Fibroblast of lung (primary cell): ENCODE measurements at regions not wholly inside any gene's neighbourhood (a gene's known extent, or its start where the extent isn't known, plus 50 kb on each side); places are given as distances from the start of the nearest gene placed in this dataset.

ENCODE experiments used
- DNase-seq, 2 donors: peaks; one replicate each; pipeline versions ENCODE4 v3.0.0 to v3.0.0-alpha.2; 2010; ENCODE audit warnings: low read depth in 2 of 2
- H2AFZ ChIP-seq: 2 replicates; pipeline ENCODE4 v1.5.1; 2012; ENCODE audit warnings: low read length, control low read depth, inconsistent platforms
- H3K27ac ChIP-seq: 2 replicates; pipeline ENCODE4 v1.5.1; 2011; ENCODE audit warnings: low read length, control low read depth; ENCODE audit not compliant: insufficient read depth
- H3K27me3 ChIP-seq: 2 replicates; pipeline ENCODE4 v1.5.1; 2011; ENCODE audit warnings: mild to moderate bottlenecking, low read length; ENCODE audit not compliant: control insufficient read depth, insufficient read depth
- H3K36me3 ChIP-seq: 2 replicates; pipeline ENCODE4 v1.5.1; 2011; ENCODE audit warnings: low read length; ENCODE audit not compliant: control insufficient read depth, insufficient read depth
- H3K4me1 ChIP-seq: 2 replicates; pipeline ENCODE4 v1.5.1; 2011; ENCODE audit warnings: low read length; ENCODE audit not compliant: control insufficient read depth, insufficient read depth; ENCODE audit errors: extremely low read depth
- H3K4me2 ChIP-seq: 2 replicates; pipeline ENCODE4 v1.5.1; 2011; ENCODE audit warnings: low read length, control low read depth; ENCODE audit not compliant: insufficient read depth; ENCODE audit errors: extremely low read depth
- H3K4me3 ChIP-seq, 4 experiments: fragments of 200-600 bp in 1 of 4; sonication (generic) in 1 of 4; replicated peaks in 1 of 4; 2 replicates each; pipeline ENCODE4 v1.5.1; 2011 to 2016; ENCODE audit warnings: low read length in 4 of 4, low read depth in 3 of 4, mild to moderate bottlenecking in 3 of 4, control low read depth in 2 of 4, inconsistent platforms in 1 of 4, mixed read lengths in 1 of 4; ENCODE audit not compliant: insufficient read depth in 1 of 4; ENCODE audit errors: control extremely low read depth in 1 of 4
- H3K79me2 ChIP-seq: 2 replicates; pipeline ENCODE4 v1.5.1; 2012; ENCODE audit warnings: mild to moderate bottlenecking, low read length, inconsistent platforms; ENCODE audit not compliant: control insufficient read depth, insufficient read depth
- H3K9ac ChIP-seq: 2 replicates; pipeline ENCODE4 v1.5.1; 2011; ENCODE audit warnings: mild to moderate bottlenecking, low read length, control low read depth; ENCODE audit not compliant: insufficient read depth
- H3K9me3 ChIP-seq: 2 replicates; pipeline ENCODE4 v1.5.1; 2012; ENCODE audit warnings: low read depth, low read length; ENCODE audit not compliant: control insufficient read depth, insufficient read depth
- H4K20me1 ChIP-seq: 2 replicates; pipeline ENCODE4 v1.5.1; 2011; ENCODE audit warnings: low read length; ENCODE audit not compliant: control insufficient read depth, insufficient read depth; ENCODE audit errors: extremely low read depth
- EZH2 ChIP-seq: IDR thresholded peaks from 2 replicates; pipeline ENCODE4 v1.5.1; 2012; ENCODE audit warnings: low read length, control low read depth, mild to moderate bottlenecking; ENCODE audit errors: missing control alignments
- TF ChIP-seq, protein P1 (sequence below), 2 donors: IDR thresholded peaks in 1 of 2; conservative IDR thresholded peaks in 1 of 2; 1 replicate in 1 of 2; 2 replicates in 1 of 2; pipeline ENCODE4 v1.5.1; 2011 to 2012; ENCODE audit warnings: low read length in 2 of 2, control low read depth in 1 of 2, inconsistent platforms in 1 of 2, low read depth in 1 of 2, mild to moderate bottlenecking in 1 of 2

DNA sequence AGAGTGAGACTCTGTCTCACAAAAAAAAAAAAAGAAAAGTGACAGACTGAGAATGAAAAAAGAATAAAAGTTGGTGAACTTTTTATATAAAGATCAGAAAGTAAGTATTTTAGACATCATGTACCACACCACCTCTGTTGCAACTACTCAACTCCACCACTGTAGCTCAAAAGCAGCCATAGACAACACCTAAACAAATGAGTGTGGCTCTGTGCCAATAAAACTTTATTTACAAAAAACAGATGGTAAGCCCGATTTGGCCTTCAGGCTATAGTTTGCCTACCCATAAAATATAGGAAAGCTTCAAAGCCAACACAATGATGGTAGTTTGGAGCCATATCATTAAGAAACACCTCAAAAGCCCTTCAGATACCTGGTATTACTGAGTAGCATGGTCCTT, 154.5 kb upstream of the FOXN3 start:
- Histone ChIP-seq H3K27ac (no peak overlapping the region), H4K20me1 (no peaks in the 10 kb centered on the region), H3K4me2 (no peak overlapping the region), H3K9me3 (no peaks in the 10 kb centered on the region), H3K36me3 (no peaks in the 10 kb centered on the region), H3K79me2 (no peaks in the 10 kb centered on the region), H3K4me3 (no peak overlapping the region), H3K9ac (no peak overlapping the region), H3K4me1 (no peaks in the 10 kb centered on the region), H2AFZ (no peak overlapping the region), H3K27me3 (no peaks in the 10 kb centered on the region)
- DNase-seq = peak in 1 of 2 donors; percentile 6
- no peak for TF ChIP-seq EZH2
- TF ChIP-seq, protein P1, sequence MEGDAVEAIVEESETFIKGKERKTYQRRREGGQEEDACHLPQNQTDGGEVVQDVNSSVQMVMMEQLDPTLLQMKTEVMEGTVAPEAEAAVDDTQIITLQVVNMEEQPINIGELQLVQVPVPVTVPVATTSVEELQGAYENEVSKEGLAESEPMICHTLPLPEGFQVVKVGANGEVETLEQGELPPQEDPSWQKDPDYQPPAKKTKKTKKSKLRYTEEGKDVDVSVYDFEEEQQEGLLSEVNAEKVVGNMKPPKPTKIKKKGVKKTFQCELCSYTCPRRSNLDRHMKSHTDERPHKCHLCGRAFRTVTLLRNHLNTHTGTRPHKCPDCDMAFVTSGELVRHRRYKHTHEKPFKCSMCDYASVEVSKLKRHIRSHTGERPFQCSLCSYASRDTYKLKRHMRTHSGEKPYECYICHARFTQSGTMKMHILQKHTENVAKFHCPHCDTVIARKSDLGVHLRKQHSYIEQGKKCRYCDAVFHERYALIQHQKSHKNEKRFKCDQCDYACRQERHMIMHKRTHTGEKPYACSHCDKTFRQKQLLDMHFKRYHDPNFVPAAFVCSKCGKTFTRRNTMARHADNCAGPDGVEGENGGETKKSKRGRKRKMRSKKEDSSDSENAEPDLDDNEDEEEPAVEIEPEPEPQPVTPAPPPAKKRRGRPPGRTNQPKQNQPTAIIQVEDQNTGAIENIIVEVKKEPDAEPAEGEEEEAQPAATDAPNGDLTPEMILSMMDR (conservative IDR thresholded peaks at IDR 0.05 in 1 of 2, IDR thresholded peaks at IDR 0.05 in 1 of 2; ENCODE audit: low read depth in 1 of 2, low read length in 2 of 2) = no peak

DNA sequence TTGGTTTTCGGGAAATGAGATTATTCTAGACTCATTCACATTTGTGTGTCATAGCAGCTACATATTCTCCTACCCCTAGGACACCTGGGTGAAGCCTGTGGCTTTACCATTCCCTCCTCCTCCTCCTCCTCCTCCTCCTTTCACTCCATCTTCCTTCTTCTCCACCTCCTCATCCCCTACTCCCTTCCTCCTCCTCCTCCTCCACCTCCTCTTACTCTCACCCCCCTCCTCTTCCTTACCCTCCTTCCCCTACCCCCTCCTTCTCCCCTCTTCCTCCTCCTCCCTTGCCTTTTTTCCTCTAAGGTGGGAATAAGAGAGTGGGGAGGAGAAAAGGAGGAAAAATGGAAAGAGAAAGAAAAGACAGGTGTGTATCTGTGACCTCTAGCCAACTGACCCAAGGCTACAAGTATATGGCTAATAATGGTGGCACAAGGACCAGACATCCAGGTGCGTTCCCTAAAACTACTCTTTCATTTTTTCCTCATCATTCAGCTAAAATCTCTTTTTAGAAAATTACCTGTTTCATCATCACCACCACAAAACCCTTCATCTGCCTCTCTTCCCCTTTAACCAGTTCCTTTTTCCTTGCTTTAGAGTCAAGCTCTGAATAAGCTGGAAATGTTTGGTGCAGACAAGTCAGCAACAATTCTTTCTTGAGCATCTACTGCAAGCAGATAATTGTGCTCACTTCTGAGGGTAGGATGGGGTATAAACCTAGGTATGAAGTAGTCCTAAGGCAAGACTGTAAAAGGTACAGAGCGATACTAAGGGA, 149.8 kb upstream of the FOXN3 start:
- no peak overlapping the region for H2AFZ ChIP-seq
- no peak overlapping the region for H3K4me3 ChIP-seq
- no peak overlapping the region for H3K4me2 ChIP-seq
- H4K20me1 ChIP-seq = no peaks in the 10 kb centered on the region
- H3K9me3 ChIP-seq = no peaks in the 10 kb centered on the region
- no peak overlapping the region for H3K27ac ChIP-seq
- DNase-seq = no peak
- no peaks in the 10 kb centered on the region for H3K27me3 ChIP-seq
- no peak overlapping the region for H3K9ac ChIP-seq
- H3K36me3 ChIP-seq = no peaks in the 10 kb centered on the region
- H3K4me1 ChIP-seq = no peaks in the 10 kb centered on the region
- no peaks in the 10 kb centered on the region for H3K79me2 ChIP-seq
- TF ChIP-seq, protein P1 (conservative IDR thresholded peaks at IDR 0.05 in 1 of 2, IDR thresholded peaks at IDR 0.05 in 1 of 2; ENCODE audit: low read depth in 1 of 2, low read length in 2 of 2) = no peak
- no peak for TF ChIP-seq EZH2

DNA sequence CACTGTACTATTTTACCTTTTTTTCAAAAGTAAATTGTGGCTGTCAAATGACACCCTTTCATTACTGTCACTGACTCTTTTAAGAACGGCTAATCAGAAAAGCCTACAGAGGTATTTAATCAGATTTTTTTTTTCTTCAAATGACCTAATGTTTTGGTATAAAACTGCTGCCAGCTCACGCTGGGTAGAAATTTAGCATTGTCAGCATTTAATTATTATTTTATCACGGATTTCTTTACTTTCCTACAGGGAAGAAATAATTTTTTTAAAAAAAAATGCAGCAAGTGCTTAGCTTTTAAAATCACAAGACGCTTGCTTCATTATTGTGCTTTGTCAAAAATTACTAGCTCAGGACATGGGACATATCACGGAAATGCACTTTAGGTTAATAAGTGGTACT, 149.1 kb upstream of the FOXN3 start:
- no peaks in the 10 kb centered on the region for H4K20me1 ChIP-seq
- no peak for DNase-seq
- no peak overlapping the region for H3K4me3 ChIP-seq
- H3K79me2 ChIP-seq = no peaks in the 10 kb centered on the region
- H3K4me1 ChIP-seq = no peaks in the 10 kb centered on the region
- H3K36me3 ChIP-seq = no peaks in the 10 kb centered on the region
- no peaks in the 10 kb centered on the region for H3K9me3 ChIP-seq
- no peak overlapping the region for H3K4me2 ChIP-seq
- H2AFZ ChIP-seq = no peak overlapping the region
- H3K27ac ChIP-seq = no peak overlapping the region
- no peak for TF ChIP-seq EZH2
- TF ChIP-seq, protein P1 (conservative IDR thresholded peaks at IDR 0.05 in 1 of 2, IDR thresholded peaks at IDR 0.05 in 1 of 2; ENCODE audit: low read depth in 1 of 2, low read length in 2 of 2) = no peak
- no peak overlapping the region for H3K9ac ChIP-seq
- H3K27me3 ChIP-seq = no peaks in the 10 kb centered on the region
